ENCODE measurements at regions not wholly inside any gene's neighbourhood (a gene's known extent, or its start where the extent isn't known, plus 50 kb on each side); places are given as distances from the start of the nearest gene placed in this dataset.
A peak's percentile ranks its signal among the peaks of the same experiment; 100 is the strongest.
"Not testable (repeated sequence)": the region's sequence is repeated elsewhere in the genome, so short reads cannot be mapped to it uniquely, and the experiment has no call there.

DNA sequence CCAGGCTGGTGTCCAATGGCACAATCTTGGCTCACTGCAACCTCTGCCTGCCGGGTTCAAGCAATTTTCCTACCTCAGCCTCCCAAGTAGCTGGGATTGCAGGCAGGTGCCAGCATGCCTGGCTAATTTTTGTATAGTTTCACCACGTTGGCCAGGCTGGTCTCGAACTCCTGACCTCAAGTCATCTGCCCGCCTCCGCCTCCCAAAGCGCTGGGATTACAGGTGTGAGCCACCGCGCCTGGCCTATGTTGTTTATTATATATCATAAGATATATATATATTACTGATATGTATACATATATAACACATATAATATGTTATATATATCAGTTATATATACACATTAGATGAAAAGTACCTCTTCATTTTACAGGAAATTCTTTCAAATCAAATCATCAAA, 914.7 kb downstream of the FOXD4L5 start:
- DNase-seq, result peak in 1 of 3 donors; percentile 28
- H3K36me3 ChIP-seq (ENCODE audit: low read depth); intact Hi-C loops (cut with DNase I, micrococcal nuclease); H3K4me3 ChIP-seq; H3K4me1 ChIP-seq (ENCODE audit: low read depth); H3K9me3 ChIP-seq; ATAC-seq: not testable (repeated sequence)

DNA sequence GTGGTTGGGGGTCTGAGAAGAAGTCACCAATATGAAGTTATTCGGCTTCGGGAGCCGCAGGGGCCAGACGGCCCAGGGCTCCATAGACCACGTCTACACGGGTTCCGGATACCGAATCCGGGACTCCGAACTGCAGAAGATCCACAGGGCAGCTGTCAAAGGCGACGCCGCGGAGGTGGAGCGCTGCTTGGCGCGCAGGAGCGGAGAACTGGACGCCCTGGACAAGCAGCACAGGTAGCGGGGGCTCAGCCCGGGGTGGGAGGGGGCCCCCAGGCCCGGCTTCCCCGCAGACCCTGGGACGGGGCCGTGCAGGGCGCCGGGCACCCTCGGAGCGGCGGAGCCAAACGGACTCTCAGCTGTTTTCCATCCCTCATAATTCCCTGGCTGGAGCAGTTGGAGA, 915.4 kb downstream of the FOXD4L5 start:
- ATAC-seq; H3K4me3 ChIP-seq; H3K4me1 ChIP-seq (ENCODE audit: low read depth); H3K36me3 ChIP-seq (ENCODE audit: low read depth); H3K9me3 ChIP-seq; intact Hi-C loops (cut with DNase I, micrococcal nuclease): not testable (repeated sequence)
- peak in 2 of 3 donors; percentile 22 to 34 for DNase-seq

DNA sequence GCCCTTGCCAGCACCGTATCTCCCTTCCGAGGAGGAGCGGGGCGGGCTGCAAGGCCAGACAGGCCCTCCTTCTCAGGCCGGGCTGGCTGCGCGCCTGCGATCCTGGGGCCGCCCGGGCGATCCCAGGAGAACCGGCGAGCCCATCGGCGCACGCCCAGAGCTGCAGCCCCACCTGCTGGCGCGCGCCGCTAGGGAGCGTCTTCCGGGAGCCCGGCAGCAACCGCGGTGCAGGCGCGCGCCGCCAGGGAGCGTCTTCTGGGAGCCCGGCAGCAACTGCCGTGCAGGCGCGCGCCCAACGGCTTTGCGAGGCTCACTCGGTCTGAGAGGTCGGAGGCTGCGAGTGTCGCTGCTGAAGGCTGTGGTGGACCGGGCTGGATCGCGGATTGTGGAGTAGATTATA, 915.9 kb downstream of the FOXD4L5 start:
- peak; percentile 100 for ATAC-seq
- H3K4me1 ChIP-seq (ENCODE audit: low read depth); H3K9me3 ChIP-seq; H3K36me3 ChIP-seq (ENCODE audit: low read depth); intact Hi-C loops (cut with DNase I, micrococcal nuclease); H3K4me3 ChIP-seq: not testable (repeated sequence)
- peak; percentile 84 to 91 (median 91) for DNase-seq
- TF ChIP-seq, protein P1, sequence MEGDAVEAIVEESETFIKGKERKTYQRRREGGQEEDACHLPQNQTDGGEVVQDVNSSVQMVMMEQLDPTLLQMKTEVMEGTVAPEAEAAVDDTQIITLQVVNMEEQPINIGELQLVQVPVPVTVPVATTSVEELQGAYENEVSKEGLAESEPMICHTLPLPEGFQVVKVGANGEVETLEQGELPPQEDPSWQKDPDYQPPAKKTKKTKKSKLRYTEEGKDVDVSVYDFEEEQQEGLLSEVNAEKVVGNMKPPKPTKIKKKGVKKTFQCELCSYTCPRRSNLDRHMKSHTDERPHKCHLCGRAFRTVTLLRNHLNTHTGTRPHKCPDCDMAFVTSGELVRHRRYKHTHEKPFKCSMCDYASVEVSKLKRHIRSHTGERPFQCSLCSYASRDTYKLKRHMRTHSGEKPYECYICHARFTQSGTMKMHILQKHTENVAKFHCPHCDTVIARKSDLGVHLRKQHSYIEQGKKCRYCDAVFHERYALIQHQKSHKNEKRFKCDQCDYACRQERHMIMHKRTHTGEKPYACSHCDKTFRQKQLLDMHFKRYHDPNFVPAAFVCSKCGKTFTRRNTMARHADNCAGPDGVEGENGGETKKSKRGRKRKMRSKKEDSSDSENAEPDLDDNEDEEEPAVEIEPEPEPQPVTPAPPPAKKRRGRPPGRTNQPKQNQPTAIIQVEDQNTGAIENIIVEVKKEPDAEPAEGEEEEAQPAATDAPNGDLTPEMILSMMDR (IDR thresholded peaks at IDR 0.05), result peak; percentile 59

DNA sequence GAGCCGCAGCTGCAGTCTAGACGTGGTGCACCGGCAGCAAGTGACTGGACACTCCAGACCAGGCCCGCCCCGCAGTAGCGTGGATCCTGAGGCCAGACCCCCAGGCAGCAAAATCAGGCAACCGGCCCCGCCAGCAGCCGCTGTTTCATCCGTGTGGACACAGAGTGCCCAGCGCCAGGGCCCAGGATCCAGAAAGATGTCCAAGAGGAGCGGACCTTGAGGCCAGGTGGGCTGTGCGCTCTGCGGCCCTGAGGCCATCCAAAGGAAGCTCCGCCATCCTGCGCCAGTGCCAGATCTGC, 916.4 kb downstream of the FOXD4L5 start:
- H3K9me3 ChIP-seq; ATAC-seq; H3K36me3 ChIP-seq (ENCODE audit: low read depth); intact Hi-C loops (cut with DNase I, micrococcal nuclease); H3K4me3 ChIP-seq; DNase-seq; H3K4me1 ChIP-seq (ENCODE audit: low read depth): not testable (repeated sequence)

DNA sequence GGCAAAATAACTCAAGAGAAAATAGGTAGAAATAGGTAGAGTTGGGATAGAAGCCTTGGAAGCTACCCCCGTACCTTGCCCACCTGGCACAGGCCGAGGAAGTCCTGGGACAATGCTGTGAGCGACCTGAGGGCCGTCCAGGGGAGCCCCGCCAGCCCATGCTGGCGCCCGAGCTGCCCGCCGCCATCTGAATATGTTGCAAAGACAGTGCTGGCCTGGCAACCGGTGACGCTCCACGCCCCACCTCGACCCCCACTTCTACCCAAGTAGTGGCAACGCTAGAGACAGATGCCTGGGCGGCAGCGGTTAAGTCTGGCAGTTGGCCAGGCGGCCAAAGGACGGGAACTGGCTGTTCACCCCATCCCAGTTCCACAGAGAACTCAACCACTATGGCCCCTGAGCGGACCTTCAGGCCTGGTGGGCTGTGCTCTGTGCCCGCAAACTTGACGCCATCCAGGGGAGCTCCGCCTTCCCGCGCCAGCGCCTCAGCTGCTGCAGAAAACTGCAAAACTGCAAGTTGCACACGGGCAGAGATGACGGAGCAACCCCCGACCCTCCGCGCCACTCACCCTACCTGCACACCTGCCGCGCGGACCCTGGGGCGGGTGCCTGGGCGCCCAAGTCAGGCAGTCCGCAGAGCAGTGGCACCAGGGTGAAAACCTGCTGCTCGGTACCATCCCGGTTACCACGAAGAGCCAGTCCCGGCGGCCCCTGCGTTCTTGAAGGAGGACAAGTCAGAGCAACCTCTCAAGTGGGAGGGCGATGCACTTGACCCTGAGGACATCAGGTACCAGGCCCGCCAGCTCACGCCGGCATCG, 917.0 kb downstream of the FOXD4L5 start:
- H3K9me3 ChIP-seq; H3K36me3 ChIP-seq (ENCODE audit: low read depth); intact Hi-C loops (cut with DNase I, micrococcal nuclease); H3K4me3 ChIP-seq; H3K4me1 ChIP-seq (ENCODE audit: low read depth); ATAC-seq: not testable (repeated sequence)
- peak in 2 of 3 donors; percentile 33 to 42 for DNase-seq

Measured in mucosa of descending colon (tissue), 3 donors.